GM12891 (cell line): ENCODE measurements at regions not wholly inside any gene's neighbourhood (a gene's known extent, or its start where the extent isn't known, plus 50 kb on each side); places are given as distances from the start of the nearest gene placed in this dataset.

ENCODE experiments used
- POLR2A ChIP-seq: IDR thresholded peaks from 2 replicates; pipeline ENCODE4 v1.6.1; 2011; ENCODE audit warnings: low read depth, low read length, control low read depth
- POLR2AphosphoS5 ChIP-seq: IDR thresholded peaks from 2 replicates; pipeline ENCODE4 v1.6.1; 2011; ENCODE audit warnings: low read depth, low read length, control low read depth
- POU2F2 ChIP-seq: IDR thresholded peaks from 2 replicates; pipeline ENCODE4 v1.6.1; 2011; ENCODE audit warnings: low read depth, mild to moderate bottlenecking, control low read depth, low read length, moderate library complexity

GRCh38 chr1:157201767-157202166 lies 63.6 kb upstream of the ETV3 start:
- TF ChIP-seq POLR2AphosphoS5 (no peak), POLR2A (no peak), POU2F2 (no peak)
